ENCODE measurements at regions not wholly inside any gene's neighbourhood (a gene's known extent, or its start where the extent isn't known, plus 50 kb on each side); places are given as distances from the start of the nearest gene placed in this dataset.
"Not testable (repeated sequence)": the region's sequence is repeated elsewhere in the genome, so short reads cannot be mapped to it uniquely, and the experiment has no call there.

GRCh38 chr6:101163611-101164010 lies 229.9 kb upstream of the GRIK2 start:
- Histone ChIP-seq H4K20me1 (ENCODE audit: insufficient read depth, low read length) (no peaks in the 10 kb centered on the region), H3K4me3 (ENCODE audit: low read depth, low read length, poor library complexity, severe bottlenecking) (no peak overlapping the region), H3K27ac (ENCODE audit: low read depth, low read length, poor library complexity, severe bottlenecking) (no peak overlapping the region), H3K4me1 (ENCODE audit: insufficient read depth, low read length, poor library complexity, severe bottlenecking) (no peaks in the 10 kb centered on the region), H3K9me3 (ENCODE audit: low read length) (no peaks in the 10 kb centered on the region), H3K79me2 (ENCODE audit: insufficient read depth, low read depth, low read length) (no peaks in the 10 kb centered on the region), H3K36me3 (ENCODE audit: insufficient read depth, low read length) (no peaks in the 10 kb centered on the region), H3K4me2 (ENCODE audit: low read length) (no peak overlapping the region), H3K9me2 (ENCODE audit: insufficient read depth, low read length) (no peaks in the 10 kb centered on the region), H2AFZ (ENCODE audit: low read length) (no peak overlapping the region)
- no TSS peak for BruUV-seq (replicated peaks)
- no peak for DNase-seq (ENCODE audit: low spot score)
- no peak for TF ChIP-seq CTCF (conservative IDR thresholded peaks at IDR 0.05; ENCODE audit: low read length)
- TF ChIP-seq EZH2phosphoT487 (IDR thresholded peaks at IDR 0.05; ENCODE audit: borderline replicate concordance, low read depth, low read length) = no peak
- ChIA-PET POLR2A (no interaction called here), CTCF (ENCODE audit: unreplicated experiment) (no interaction called here)
- intact Hi-C loops (cut with micrococcal nuclease; ENCODE audit: unreplicated experiment) = no loop called here

- no peak overlapping the region for H3K4me3 ChIP-seq (ENCODE audit: low read depth, low read length, poor library complexity, severe bottlenecking)
- ChIA-PET CTCF (ENCODE audit: unreplicated experiment) (no interaction called here), POLR2A (no interaction called here)
- BruUV-seq (replicated peaks) = no TSS peak
- intact Hi-C loops (cut with micrococcal nuclease; ENCODE audit: unreplicated experiment) = no loop called here
- DNase-seq (ENCODE audit: low spot score) = no peak
- H3K4me2 ChIP-seq (ENCODE audit: low read length) = no peak overlapping the region
- TF ChIP-seq EZH2phosphoT487 (IDR thresholded peaks at IDR 0.05; ENCODE audit: borderline replicate concordance, low read depth, low read length) (no peak), CTCF (conservative IDR thresholded peaks at IDR 0.05; ENCODE audit: low read length) (no peak)
- no peaks in the 10 kb centered on the region for H3K36me3 ChIP-seq (ENCODE audit: insufficient read depth, low read length)
- no peak overlapping the region for H3K27ac ChIP-seq (ENCODE audit: low read depth, low read length, poor library complexity, severe bottlenecking)
- H3K9me3 ChIP-seq (ENCODE audit: low read length) = no peaks in the 10 kb centered on the region
- no peaks in the 10 kb centered on the region for H3K4me1 ChIP-seq (ENCODE audit: insufficient read depth, low read length, poor library complexity, severe bottlenecking)
- no peaks in the 10 kb centered on the region for H3K79me2 ChIP-seq (ENCODE audit: insufficient read depth, low read depth, low read length)
- no peaks in the 10 kb centered on the region for H4K20me1 ChIP-seq (ENCODE audit: insufficient read depth, low read length)
- no peak overlapping the region for H2AFZ ChIP-seq (ENCODE audit: low read length)
- no peaks in the 10 kb centered on the region for H3K9me2 ChIP-seq (ENCODE audit: insufficient read depth, low read length)
Measured at GRCh38 chr6:101167638-101168037, 225.9 kb upstream of the GRIK2 start.

DNA sequence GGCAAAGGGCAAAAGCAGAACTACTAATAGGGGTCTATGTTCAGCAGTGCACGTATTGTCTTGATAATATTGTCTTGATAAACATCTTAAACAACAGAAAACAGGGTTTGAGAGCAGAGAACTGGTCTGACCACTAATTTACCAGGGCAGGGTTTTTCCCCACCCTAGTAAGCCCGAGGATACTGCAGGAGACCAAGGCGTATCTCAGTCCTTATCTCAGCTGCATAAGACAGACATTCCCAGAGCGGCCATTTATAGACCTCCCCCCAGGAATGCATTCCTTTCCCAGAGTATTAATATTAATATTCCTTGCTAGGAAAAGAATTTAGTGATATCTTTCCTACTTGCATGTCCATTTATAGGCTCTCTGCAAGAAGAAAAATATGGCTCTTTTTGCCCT lies 222.5 kb upstream of the GRIK2 start:
- BruUV-seq (replicated peaks) = not testable (repeated sequence)

More for the DNA sequence above, 222.5 kb upstream of the GRIK2 start:
- H3K4me2 ChIP-seq (ENCODE audit: low read length); H2AFZ ChIP-seq (ENCODE audit: low read length); H3K4me3 ChIP-seq (ENCODE audit: low read depth, low read length, poor library complexity, severe bottlenecking); CTCF ChIA-PET (ENCODE audit: unreplicated experiment); H3K27ac ChIP-seq (ENCODE audit: low read depth, low read length, poor library complexity, severe bottlenecking); H3K4me1 ChIP-seq (ENCODE audit: insufficient read depth, low read length, poor library complexity, severe bottlenecking); H3K36me3 ChIP-seq (ENCODE audit: insufficient read depth, low read length); POLR2A ChIA-PET; DNase-seq (ENCODE audit: low spot score); H3K79me2 ChIP-seq (ENCODE audit: insufficient read depth, low read depth, low read length); H4K20me1 ChIP-seq (ENCODE audit: insufficient read depth, low read length); H3K9me3 ChIP-seq (ENCODE audit: low read length); H3K9me2 ChIP-seq (ENCODE audit: insufficient read depth, low read length); intact Hi-C loops (cut with micrococcal nuclease; ENCODE audit: unreplicated experiment): not testable (repeated sequence)

Measured in OCI-LY7 (cell line).